Stimulated activated memory B cell treated with anti-CD40 and anti-IgM and Interleukin-4, amounts not matched to agents 10 μg/mL and 1 μg/mL and 100 μg/mL, for 72 hours (primary cell): ENCODE measurements at regions not wholly inside any gene's neighbourhood (a gene's known extent, or its start where the extent isn't known, plus 50 kb on each side); places are given as distances from the start of the nearest gene placed in this dataset.

ENCODE experiments used
- ATAC-seq: fragments of 150-1000 bp; cut with Tn5 transposase; 2 replicates; pipeline ENCODE4 v1.10.0; 2021
- H3K27ac Mint-ChIP-seq: one replicate; pipeline ENCODE4 v1.8.0; 2022; ENCODE audit warnings: mild to moderate bottlenecking, mixed read lengths
- H3K27me3 Mint-ChIP-seq: one replicate; pipeline ENCODE4 v1.8.0; 2022; ENCODE audit warnings: mixed read lengths
- H3K36me3 Mint-ChIP-seq: one replicate; pipeline ENCODE4 v1.8.0; 2022; ENCODE audit warnings: mixed read lengths
- H3K4me1 Mint-ChIP-seq: one replicate; pipeline ENCODE4 v1.8.0; 2022; ENCODE audit warnings: mixed read lengths
- H3K4me3 Mint-ChIP-seq: one replicate; pipeline ENCODE4 v1.8.0; 2022; ENCODE audit warnings: mild to moderate bottlenecking, moderate library complexity, mixed read lengths
- H3K9me3 Mint-ChIP-seq: one replicate; pipeline ENCODE4 v1.8.0; 2022; ENCODE audit warnings: mixed read lengths

GRCh38 chr16:27726621-27727261 is 176.8 kb downstream of the KATNIP start:
- H3K36me3 Mint-ChIP-seq, result peaks cover 77% of the 10 kb centered on the region
- H3K4me3 Mint-ChIP-seq, result no peak overlapping the region
- ATAC-seq, result no peak
- H3K27ac Mint-ChIP-seq, result no peak overlapping the region
- H3K4me1 Mint-ChIP-seq, result no peaks in the 10 kb centered on the region
- H3K27me3 Mint-ChIP-seq, result no peaks in the 10 kb centered on the region
- H3K9me3 Mint-ChIP-seq, result no peaks in the 10 kb centered on the region

- Mint-ChIP-seq H3K36me3 (peaks cover 67% of the 10 kb centered on the region), H3K9me3 (no peaks in the 10 kb centered on the region), H3K4me1 (no peaks in the 10 kb centered on the region), H3K27ac (no peak overlapping the region), H3K4me3 (no peak overlapping the region), H3K27me3 (no peaks in the 10 kb centered on the region)
- no peak for ATAC-seq
These were observed 178.0 kb downstream of the KATNIP start for GRCh38 chr16:27727941-27728340.

GRCh38 chr16:27728691-27729090 is 178.7 kb downstream of the KATNIP start:
- Mint-ChIP-seq H3K4me1 (no peaks in the 10 kb centered on the region), H3K36me3 (peaks cover 60% of the 10 kb centered on the region), H3K4me3 (no peak overlapping the region), H3K27ac (no peak overlapping the region), H3K9me3 (no peaks in the 10 kb centered on the region), H3K27me3 (no peaks in the 10 kb centered on the region)
- no peak for ATAC-seq

GRCh38 chr16:27729516-27730304 is 179.8 kb downstream of the KATNIP start:
- Mint-ChIP-seq H3K9me3 (no peaks in the 10 kb centered on the region), H3K27me3 (no peaks in the 10 kb centered on the region), H3K27ac (no peak overlapping the region), H3K4me1 (no peaks in the 10 kb centered on the region), H3K36me3 (peaks cover 50% of the 10 kb centered on the region), H3K4me3 (no peak overlapping the region)
- ATAC-seq, result no peak

- Mint-ChIP-seq H3K36me3 (peaks cover 49% of the 10 kb centered on the region), H3K9me3 (no peaks in the 10 kb centered on the region), H3K27ac (no peak overlapping the region), H3K4me1 (no peaks in the 10 kb centered on the region), H3K4me3 (no peak overlapping the region), H3K27me3 (no peaks in the 10 kb centered on the region)
- ATAC-seq, result no peak
These were observed 180.8 kb downstream of the KATNIP start for GRCh38 chr16:27730661-27731210.

- Mint-ChIP-seq H3K4me1 (no peaks in the 10 kb centered on the region), H3K9me3 (no peaks in the 10 kb centered on the region), H3K27me3 (no peaks in the 10 kb centered on the region), H3K27ac (no peak overlapping the region), H3K4me3 (no peak overlapping the region), H3K36me3 (peaks cover 56% of the 10 kb centered on the region)
- no peak for ATAC-seq
These were observed 185.1 kb downstream of the KATNIP start for GRCh38 chr16:27735031-27735430.

- no peaks in the 10 kb centered on the region for H3K4me1 Mint-ChIP-seq
- H3K4me3 Mint-ChIP-seq, result no peak overlapping the region
- no peaks in the 10 kb centered on the region for H3K27me3 Mint-ChIP-seq
- H3K36me3 Mint-ChIP-seq, result peaks cover 53% of the 10 kb centered on the region
- no peak for ATAC-seq
- no peaks in the 10 kb centered on the region for H3K9me3 Mint-ChIP-seq
- H3K27ac Mint-ChIP-seq, result no peak overlapping the region
These were observed 186.5 kb downstream of the KATNIP start for GRCh38 chr16:27736431-27736830.

GRCh38 chr16:27737513-27737912 is 187.6 kb downstream of the KATNIP start:
- Mint-ChIP-seq H3K27me3 (no peaks in the 10 kb centered on the region), H3K27ac (no peak overlapping the region), H3K36me3 (peaks cover 55% of the 10 kb centered on the region), H3K4me1 (no peaks in the 10 kb centered on the region), H3K9me3 (no peaks in the 10 kb centered on the region), H3K4me3 (no peak overlapping the region)
- no peak for ATAC-seq
